ENCODE measurements at regions not wholly inside any gene's neighbourhood (a gene's known extent, or its start where the extent isn't known, plus 50 kb on each side); places are given as distances from the start of the nearest gene placed in this dataset.
"Not testable (repeated sequence)": the region's sequence is repeated elsewhere in the genome, so short reads cannot be mapped to it uniquely, and the experiment has no call there.

DNA sequence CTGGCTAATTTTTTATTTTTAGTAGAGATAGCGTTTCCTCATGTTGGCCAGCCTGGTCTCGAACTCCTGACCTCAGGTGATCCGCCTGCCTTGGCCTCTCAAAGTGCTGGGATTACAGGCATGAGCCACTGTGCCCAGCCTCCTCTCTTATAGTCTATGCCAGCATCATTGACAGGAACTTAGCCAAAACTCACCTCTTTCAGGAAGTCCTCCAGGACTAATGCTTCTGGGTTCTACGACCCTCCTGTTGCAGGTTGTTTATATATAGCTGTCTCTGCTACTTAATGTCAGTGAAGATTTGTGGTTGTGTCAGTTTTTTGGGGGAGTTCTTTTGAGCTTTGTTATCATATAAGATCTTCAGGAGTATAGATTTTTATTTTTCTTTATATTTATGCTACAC lies 112.1 kb upstream of the CDC42EP3 start:
- DNase-seq = no peak

DNA sequence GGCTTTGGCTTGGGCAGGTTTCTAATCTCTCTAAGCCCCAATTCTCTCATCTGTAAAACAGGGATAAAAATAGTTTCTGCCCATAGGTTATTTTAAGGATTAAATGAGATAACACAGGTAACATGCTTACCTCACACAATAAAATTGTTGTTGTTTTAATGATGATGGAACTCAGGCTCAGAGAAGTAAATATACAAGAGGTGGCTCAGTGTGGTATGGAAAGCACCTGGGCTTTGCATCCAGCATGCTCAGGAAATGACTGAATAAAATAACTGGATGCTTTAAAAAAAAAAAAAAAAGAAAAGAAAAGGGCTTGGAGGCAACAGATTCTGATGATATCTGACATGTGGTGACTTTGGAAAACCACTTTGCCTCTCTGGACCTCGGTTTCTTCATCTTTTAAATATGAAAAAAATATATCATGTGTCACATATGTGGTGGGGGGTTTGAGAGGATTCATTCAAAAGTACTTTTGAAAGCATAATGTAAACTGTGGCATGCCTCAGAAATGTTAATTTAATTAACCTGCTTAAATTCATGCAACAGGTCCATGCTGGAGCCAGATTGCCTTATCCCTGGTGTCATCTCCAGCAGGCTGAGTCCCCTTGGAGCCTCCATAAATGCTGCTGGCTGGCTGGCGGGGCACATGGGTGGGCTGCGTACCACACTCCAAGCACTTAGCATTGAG lies 112.8 kb upstream of the CDC42EP3 start:
- no peak for DNase-seq

DNA sequence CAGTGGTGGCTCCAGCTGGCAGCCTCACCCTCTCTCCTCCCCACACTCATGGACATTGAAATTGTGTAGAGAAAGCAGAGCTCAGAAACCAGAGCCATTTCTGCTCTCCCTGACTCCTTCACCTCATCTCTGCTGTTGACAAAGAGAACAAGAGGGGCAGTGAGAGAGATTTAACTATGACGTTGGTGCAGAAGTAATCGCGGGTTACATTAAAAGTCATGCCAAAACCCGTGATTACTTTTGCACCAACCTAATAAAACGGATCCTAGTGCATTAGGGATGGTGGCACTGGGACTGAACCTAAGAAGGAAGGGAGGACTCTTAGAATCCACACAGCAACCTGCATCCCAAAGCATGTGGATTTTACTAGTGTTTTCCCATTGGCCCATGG lies 113.3 kb upstream of the CDC42EP3 start:
- DNase-seq = no peak

DNA sequence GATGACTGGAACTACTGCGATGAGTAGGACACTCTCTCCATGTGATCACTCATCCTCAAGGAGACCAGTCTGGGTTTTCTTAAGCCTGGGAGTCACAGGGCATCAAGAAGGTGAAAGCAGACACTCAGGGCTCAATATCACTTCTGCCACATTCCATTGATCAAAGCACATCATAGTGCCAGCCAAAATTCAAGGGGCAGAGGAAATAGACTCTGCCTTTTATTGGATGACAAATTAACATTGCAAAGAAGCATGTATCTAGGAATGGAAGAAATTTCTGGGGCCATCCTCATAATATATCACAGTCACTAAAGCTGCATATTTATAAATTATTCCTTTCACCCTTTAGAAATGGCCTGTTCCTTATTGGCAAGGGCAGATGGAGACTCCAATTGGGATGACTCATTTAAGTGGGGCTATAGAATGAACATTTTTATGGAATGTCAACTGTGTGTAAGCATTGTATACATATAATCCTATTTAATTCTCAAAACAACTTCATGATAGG lies 114.8 kb upstream of the CDC42EP3 start:
- DNase-seq = no peak

DNA sequence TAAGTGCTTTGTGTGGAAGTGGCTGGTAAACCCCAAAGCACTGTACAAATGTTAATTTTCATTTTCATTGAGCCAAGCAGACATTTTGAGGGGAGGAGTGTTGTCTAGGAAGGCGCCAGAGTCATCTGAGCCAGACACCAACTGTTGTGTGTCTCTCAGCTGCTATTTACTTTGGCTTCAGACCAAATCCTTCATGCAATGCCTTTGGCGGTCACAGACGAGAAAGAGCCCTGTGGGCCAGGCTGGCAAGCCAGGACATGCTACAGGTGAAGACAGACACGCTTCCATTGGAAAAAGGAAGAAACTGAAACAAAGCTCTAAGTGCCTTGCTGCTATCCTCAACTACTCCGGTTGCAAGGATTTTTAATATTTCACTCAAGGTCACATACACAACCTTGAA lies 115.4 kb upstream of the CDC42EP3 start:
- DNase-seq = no peak

DNA sequence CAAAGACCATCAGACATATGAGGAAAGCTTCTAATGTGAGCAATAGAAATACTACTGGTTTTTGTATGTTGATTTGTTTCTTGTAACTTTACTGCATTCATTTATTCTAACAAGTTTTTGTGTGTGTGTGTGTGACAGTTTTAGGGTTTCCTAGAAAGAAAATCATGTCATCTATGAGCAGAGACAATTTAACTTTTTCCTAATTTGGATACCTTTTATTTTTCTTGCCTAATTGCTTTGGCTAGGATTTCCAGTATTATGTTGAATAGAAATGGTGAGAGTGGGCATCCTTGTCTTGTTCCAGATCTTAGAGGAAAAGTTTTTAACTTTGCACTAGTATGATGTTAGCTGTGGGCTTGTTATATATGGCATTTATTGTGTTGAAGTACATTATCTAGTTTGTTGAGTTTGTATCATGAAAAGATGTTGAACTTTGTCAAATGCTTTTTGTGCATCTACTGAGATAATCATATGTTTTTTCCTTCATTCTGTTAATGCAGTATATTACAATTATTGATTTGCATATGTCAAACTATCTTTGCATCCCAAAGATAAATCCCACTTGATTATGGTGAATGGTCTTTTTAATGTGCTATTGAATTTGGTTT lies 117.3 kb upstream of the CDC42EP3 start:
- DNase-seq = no peak

DNA sequence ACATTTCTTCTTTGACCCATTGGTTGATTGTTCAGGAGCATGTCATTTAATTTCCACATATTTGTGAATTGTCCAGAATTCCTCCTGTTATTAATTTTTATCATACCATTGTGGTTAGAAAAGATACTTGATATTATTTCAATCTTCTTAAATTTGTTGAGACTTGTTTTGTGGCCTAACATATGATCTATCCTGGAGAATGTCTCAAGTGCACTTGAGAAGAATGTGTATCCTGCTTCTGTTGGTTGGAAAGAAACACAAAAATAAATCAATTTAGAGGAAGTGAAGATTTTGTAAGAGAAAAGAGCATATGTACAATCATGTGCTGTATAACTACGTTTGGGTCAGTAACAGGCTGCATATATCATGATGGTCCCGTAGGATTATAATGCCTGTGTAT lies 118.6 kb upstream of the CDC42EP3 start:
- no peak for DNase-seq

DNA sequence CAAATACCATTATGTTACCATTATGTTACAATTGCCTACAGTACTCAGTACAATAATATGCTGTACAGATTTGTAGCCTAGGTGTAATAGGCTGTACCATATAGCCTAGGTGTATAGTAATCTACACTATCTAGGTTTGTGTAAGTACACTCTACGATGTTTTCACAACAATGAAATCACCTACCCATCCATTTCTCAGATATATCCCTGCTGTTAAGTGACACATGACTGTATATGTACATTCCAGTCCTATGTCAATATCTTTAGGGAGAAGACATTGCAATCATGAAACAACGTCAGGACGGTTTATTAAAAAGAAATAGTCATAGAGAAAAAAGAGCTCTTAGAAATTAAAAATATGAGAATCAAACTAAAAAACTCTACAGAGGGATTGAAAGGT lies 119.0 kb upstream of the CDC42EP3 start:
- no peak for DNase-seq

DNA sequence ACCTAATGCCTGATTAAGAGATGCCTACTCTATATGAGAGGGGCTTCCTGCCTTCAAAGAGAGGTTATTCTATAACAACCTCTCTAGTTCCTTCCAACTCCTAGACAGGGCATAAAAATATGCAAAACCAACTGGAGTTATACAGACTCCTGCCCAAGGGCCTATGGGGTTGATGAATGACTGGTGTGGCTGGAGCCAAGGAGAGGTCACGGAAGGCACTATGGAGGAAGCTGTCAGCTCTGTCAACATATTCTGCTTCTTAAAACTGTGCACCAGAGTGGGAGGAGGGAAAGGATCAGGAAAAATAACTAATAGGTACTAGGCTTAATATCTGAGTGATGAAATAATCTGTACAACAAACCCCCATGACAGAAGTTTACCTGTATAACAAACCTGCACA lies 120.9 kb upstream of the CDC42EP3 start:
- no peak for DNase-seq

DNA sequence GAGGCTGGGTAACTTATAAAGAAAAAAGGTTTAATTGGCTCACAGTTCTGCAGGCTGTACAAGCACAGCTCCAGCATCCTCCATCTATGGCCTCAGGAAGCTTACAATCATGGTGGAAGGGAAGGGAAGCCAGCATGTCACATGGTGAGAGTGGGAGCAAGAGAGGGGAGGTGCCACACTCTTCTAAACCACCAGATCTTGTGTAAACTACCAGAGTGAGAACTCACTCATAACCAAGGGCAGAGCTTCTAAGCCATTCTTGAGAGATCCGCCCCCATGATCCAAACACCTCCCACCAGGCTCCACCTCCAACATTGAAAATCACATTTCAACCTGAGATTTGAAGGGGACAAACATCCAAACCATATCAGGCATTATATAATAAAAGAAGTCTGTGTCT lies 121.6 kb upstream of the CDC42EP3 start:
- DNase-seq = no peak

DNA sequence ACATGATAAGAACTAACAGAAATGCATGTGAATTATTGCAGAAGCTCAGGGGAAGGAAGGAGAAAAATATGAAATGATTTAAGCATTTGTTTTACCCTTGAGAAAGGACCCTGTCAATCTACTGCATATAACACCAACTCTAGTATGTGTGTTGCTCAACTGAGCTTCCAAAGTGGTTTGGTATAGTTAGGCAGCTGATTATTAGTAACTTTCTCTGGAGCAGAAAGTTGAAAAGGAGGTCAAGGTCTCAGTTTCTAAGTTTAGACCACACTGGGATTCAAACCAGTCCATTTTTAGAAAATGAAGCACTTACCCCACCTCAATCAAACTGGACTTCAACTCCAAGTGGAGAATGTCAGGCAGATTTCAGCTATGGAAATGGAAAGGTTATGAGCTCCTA lies 123.3 kb upstream of the CDC42EP3 start:
- no peak for DNase-seq

DNA sequence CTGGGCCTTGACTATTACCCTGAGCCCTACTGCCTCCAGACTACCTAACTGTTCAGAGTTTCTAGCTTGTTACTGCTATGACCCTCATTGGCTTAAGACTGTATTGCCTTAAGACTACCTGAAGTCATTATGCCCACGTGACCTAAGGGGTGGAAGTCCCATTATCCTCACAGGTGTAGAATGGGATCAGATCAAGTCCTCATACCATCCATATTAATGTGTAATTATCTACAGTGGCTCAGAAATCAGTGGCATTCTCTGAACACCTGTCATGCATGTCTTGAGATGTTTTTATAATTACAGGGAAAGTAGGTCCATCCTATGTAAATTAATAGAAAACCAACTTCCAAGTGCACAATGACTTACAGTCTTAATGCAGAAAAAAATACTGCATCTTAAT lies 124.0 kb upstream of the CDC42EP3 start:
- DNase-seq = no peak

DNA sequence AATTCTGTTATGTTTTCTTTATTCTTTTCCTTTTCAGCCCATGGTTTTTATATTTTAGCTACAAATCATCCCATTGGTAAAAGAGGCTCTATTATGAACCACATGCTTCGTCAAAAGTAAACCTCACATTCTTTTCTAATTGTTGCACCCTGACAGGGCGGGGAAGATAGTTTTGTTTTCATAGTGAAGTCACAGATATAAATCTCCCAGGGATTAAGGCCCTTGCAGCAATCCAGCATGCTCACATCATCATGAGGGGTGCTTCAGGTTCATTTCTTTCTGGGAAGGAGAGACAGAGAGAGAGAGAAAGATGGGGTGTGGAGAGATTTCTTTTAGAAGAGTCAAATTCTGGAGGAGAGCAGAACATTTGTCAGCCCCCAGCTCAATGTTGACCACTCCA lies 124.5 kb upstream of the CDC42EP3 start:
- DNase-seq = no peak

DNA sequence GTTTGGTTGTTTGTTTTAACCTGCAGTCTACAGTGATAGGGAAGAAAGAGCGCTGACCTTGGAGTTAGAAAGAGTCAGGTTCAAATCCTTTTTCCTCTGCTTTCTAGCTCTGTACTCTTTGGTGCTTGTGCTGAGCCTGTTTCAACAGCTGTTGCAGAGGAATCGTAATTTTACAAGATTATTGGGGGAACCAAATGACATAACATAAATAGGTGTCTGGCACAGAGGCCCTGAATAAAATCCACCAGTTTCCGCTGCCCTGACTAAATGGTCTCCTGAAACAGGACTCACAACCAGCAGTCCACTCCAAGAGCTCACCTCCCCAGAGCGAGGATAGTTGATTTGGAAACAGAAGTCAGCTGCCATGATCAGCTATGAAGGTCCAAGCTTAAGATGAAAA lies 125.0 kb upstream of the CDC42EP3 start:
- no peak for DNase-seq

DNA sequence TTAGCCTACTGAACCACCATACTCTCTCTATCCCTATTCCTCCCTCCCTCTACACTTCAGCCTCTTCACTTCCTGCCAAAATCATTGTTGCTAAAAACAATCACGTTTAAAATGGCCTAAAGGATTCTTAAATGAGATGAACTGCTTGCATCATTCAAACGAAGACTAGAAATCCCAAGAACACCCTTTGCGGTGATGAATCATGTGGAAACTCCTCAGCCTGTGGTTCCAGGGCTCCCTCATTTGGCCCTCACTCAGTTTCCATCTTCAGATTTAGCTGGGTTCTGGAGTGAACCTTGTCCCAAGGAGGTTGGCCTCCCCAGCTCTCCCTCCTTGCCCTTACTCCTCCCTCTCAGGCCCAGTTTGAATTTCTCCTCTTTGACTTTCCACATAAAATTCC lies 125.6 kb upstream of the CDC42EP3 start:
- DNase-seq = no peak

DNA sequence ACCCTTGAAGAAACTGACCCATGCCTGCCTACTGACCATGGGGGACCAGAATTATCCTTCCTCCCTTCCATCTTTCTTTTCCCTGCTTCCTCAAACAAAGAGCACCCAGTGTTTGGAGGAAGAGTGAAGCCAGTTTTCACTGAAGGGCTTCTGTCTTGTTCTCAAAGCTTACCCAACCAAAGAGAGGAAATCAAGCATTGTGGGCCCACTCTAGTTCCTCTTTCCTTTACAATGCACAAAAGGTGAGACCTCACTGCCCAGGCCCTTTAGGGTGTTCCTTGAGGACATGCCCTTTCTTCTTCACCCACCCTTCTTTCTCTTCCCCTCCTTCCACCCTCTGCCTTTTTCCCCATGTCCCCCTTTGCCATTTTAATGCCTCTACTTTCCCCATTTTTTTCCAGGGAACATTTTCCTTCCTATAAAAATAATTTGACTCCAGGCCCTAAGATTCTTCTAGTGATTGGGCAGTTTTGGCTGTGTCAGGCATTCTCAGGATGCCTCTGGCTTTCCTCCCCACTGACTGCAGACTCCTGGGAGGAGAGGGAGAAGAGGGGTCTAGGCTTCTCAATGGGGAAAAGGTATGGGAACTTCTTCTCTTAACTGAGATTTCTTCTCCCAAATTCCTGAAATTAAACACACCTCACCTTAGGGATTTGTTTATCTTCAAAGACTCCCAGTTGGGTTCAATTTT lies 126.6 kb upstream of the RMDN2 start:
- DNase-seq = no peak

DNA sequence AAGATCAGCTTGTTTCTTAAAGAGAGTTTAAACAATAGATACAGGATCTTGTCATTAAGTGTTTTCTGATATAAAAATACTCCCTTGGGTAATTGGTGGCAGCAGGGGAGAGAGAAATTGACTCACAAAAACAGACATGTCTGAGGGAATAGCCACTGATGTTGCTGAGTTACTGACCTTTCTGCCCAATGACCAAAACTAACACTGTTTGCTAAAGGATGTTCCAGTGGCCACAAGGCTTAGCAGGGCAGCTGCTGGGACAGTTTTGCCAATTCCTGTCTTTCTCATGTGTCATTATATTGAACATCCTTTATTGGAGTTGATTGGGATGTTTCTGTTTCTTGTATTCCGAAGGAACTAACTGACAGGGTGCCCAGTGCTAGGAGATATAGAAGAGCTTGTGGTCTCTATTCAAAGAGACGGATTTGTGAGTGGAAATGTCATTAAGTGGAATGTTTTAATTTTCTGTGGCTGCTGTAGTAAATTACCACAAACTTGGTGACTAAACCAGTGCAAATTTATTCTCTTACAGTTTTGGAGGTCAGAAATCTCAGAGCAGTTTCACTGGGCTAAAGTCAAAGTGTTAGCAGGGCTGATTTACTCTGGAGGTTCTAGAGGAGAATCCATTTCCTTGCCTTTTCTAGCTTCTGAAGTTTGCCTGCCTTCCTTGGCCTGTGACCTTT lies 124.8 kb upstream of the RMDN2 start:
- no peak for DNase-seq

DNA sequence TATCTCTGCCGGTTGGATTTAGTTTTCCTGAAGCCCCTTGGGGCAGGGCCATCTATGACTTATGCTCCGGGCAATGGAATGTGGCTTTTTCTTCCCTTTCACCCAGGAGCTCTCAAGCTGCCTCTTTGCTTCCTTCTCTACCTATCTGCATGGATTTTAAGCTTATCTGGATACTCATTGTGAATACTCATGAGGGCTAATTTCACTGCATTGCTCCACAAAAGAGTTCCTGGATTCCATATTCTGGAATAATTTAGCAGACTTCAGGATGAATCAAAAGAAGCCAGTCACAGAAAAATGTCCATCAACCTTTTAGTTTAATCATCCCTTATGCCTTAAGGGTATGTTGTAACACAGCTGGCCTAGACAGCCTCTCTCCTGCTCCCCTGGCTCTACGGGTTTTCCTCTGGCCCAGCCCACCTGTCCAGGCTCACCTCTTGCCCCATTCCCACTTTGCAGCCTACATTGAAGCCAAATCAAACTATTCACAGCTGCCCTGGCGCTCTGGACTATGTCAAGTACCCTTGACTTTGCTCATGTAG lies 122.8 kb upstream of the RMDN2 start:
- DNase-seq = no peak

DNA sequence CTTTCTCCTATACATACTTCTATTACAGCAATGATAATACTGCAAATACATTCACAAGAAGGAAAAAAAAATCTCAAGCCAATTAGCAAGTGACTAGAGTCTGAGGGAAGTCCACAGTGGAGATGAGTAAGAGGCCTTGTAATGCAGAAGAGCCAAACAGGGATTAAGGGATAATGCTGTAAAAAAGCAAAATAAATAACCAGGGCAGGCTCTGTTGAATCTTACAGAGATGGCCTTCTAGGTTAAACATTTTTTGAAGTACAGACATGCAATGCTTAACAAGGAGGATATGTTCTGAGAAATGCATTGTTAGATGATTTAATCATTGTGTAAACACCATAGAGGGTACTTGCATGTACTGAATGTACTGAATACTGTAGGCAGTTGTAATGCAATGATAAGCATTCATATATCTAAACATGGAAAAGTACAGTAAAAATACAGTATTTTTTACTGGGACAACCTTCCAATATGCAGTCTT lies 122.1 kb upstream of the RMDN2 start:
- no peak for DNase-seq

DNA sequence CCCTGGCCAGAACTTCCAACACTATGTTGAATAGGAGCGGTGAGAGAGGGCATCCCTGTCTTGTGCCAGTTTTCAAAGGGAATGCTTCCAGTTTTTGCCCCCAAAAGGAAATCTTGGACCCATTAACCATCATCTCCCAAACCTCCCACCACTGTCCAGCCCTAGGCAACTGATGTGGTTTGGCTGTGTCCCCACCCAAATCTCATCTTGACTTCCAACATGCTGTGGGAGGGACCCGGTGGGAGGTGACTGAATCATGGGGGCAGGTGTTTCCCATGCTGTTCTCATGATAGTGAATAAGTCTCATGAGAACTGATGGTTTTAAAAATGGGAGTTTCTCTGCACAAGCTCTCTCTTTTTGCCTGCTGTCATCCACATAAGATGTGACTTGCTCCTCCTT lies 119.1 kb upstream of the RMDN2 start:
- DNase-seq = not testable (repeated sequence)

DNA sequence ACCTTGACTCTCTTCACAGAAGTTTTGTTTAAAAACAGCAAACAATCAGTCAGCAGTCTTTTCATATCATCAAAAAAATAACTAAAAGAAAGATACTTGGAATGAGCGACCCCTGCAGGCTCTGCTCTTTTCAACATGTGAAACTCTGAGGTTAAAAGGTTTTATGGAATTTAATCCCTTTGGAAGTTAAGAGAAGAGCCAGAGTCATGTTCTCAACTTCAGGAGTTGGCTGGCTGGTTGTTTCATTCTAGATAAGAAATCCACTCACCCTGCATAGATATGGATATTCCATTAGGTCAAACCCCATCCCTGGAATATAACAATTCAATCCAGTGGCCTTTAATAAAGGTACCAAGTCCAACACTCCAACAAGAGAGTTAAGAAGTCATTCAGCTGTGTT lies 115.6 kb upstream of the RMDN2 start:
- no peak for DNase-seq

DNA sequence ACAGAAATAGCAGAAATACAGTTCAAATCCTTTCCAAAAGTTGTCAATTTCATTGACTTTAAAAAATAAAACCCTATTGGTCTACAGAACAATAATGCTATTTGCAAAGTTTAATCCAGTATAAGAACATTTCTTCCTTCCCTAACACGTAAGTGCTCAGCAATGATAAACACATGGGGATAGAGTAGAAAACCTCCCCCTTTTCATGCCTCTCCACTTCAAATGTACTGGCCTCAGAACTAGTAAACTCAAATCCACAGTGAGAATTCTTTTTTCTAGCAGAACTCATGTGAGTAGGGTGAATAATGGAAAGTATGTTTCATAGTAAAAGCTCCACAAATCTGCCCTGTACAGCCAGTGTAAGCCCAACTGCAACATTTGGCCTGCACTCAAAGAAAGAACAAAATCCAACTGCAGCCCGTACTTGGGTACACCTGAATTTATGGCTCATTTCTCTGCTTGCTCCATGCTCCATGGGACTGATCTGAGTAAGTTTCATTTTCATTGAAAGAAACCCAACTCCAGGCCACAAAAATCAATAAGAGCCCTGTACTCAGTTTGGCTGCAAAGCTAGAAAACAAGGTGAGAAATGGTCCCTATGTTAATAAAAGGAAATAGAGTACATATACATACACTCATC lies 115.0 kb upstream of the RMDN2 start:
- no peak for DNase-seq

DNA sequence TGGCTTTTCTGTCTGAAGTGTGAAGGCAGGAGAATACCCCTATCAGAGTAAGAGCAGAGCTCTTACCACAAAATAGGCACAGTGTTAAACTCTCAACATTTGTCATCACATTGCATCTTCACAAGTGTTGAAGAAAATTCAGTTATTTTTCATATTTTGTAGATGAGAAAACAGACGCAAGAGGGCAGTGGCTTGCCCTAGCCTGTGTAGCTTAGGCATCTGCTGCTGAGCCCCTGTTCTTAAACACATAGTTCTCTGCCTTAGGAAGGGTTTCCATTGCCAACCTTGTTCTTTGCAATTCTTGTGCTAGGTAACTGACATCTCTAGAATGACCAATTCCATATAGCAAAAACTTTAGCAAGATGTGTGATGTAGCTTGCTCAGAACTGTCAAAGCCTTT lies 112.7 kb upstream of the RMDN2 start:
- DNase-seq = no peak
